Adrenal gland (tissue), 5 donors: ENCODE measurements at regions not wholly inside any gene's neighbourhood (a gene's known extent, or its start where the extent isn't known, plus 50 kb on each side); places are given as distances from the start of the nearest gene placed in this dataset.

ENCODE experiments used
- CTCF ChIP-seq, 6 experiments: fragments of 450-650 bp in 4 of 6; fragments of 200-600 bp in 2 of 6; sonication (generic) in 1 of 6; IDR thresholded peaks; 1 replicate in 5 of 6; 2 replicates in 1 of 6; pipeline versions ENCODE4 v1.5.1 to v1.8.0; 2016 to 2021; ENCODE audit warnings: antibody characterized with exemption in 6 of 6, mild to moderate bottlenecking in 2 of 6, moderate library complexity in 1 of 6
- POLR2A ChIP-seq, 2 donors: fragments of 450-650 bp; IDR thresholded peaks; one replicate each; pipeline ENCODE4 v1.6.1; 2017; ENCODE audit warnings: antibody characterized with exemption in 2 of 2, mild to moderate bottlenecking in 2 of 2, moderate library complexity in 1 of 2
- donor health status: DM: no; HTN: no; CAD: no.

DNA sequence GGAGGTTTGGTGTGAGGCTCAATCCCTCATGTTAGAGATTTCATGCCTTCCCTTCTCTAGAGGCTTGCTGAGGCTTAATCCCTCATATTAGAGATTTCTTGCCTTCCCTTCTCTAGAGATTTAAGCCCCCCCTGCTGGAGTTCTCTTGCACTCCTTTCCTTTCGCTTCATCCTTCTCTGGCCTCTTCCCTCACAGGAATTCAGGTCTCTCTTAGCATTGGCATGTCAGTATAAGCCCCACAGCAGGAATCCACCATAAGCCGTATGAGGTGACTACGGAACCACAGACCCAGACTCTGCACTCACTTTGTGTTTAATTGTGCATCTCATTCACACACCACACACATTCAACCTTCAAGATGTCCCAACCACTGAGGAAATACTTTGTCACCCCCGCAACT is 338.6 kb upstream of the POU1F1 start:
- no peak for TF ChIP-seq CTCF (IDR thresholded peaks at IDR 0.05)
- TF ChIP-seq POLR2A (IDR thresholded peaks at IDR 0.05), result no peak
